ENCODE measurements at regions not wholly inside any gene's neighbourhood (a gene's known extent, or its start where the extent isn't known, plus 50 kb on each side); places are given as distances from the start of the nearest gene placed in this dataset.

DNA sequence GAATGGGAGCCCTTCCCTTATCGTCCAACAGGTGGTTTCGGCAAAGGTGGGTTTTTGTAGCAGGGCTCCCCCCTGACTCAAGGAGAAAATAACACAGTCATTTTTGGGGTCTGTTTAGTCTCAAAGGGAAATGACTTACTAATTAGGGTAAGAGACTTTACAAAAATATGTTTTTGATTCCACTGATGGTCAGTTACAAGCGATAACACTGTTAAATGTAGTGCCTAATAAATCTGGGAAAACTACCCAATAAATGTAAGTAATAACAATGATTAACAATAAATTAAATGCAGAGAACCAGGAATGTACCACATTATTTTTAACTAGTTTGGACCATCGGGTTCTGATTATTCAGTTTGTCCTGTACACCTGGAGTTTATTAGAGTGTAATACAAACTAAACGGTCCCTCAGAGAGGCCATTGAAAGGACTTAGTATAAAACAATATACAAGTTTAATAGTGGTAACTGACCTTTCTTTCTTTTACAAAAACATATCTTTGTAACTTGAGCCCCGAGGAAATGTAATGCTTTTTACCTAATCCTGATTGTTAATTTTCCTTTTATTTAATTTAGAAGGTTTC lies 216.2 kb upstream of the HABP2 start:
- TF ChIP-seq, protein P1, sequence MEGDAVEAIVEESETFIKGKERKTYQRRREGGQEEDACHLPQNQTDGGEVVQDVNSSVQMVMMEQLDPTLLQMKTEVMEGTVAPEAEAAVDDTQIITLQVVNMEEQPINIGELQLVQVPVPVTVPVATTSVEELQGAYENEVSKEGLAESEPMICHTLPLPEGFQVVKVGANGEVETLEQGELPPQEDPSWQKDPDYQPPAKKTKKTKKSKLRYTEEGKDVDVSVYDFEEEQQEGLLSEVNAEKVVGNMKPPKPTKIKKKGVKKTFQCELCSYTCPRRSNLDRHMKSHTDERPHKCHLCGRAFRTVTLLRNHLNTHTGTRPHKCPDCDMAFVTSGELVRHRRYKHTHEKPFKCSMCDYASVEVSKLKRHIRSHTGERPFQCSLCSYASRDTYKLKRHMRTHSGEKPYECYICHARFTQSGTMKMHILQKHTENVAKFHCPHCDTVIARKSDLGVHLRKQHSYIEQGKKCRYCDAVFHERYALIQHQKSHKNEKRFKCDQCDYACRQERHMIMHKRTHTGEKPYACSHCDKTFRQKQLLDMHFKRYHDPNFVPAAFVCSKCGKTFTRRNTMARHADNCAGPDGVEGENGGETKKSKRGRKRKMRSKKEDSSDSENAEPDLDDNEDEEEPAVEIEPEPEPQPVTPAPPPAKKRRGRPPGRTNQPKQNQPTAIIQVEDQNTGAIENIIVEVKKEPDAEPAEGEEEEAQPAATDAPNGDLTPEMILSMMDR (IDR thresholded peaks at IDR 0.05; ENCODE audit: low read depth, low read length), result no peak
- TF ChIP-seq EZH2phosphoT487 (IDR thresholded peaks at IDR 0.05; ENCODE audit: low read depth), result no peak

Data from OCI-LY3 (cell line).